ENCODE measurements at regions not wholly inside any gene's neighbourhood (a gene's known extent, or its start where the extent isn't known, plus 50 kb on each side); places are given as distances from the start of the nearest gene placed in this dataset.
A peak's percentile ranks its signal among the peaks of the same experiment; 100 is the strongest.

DNA sequence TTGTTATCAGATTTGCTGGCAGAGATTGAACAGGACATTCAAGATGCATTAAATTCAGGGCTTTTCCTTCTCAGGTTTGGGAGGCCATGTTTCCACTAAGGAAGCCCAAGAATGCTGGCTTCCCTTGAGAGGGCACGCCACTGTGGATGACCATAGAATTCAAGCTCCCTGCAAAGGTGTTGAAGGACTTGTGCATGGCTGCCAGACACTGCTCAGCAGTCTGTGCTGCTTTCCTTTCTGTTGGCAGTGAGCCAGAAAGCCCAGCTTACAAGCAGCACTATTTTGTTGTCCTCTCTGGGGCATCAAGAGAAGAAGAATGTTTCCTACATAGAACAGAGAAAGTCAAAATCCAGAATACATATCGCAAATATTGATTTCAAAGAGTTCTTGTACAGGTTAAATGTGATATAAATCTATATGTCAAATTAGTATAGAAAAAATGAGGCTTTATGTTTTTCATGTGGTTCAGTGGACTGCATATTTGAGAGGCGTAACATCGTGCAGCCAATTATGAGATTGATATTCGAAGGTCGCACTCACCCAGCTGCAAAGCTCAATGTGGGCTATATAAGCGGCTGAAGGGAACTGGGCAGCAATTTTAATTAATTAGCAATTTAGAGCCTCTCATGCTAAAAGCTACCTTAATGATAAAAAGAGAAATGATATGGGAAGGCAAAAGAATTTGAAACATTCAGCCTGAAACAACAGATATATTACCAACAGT, 103.1 kb upstream of the ISL1 start:
- DNase-seq, result peak; percentile 14

DNA sequence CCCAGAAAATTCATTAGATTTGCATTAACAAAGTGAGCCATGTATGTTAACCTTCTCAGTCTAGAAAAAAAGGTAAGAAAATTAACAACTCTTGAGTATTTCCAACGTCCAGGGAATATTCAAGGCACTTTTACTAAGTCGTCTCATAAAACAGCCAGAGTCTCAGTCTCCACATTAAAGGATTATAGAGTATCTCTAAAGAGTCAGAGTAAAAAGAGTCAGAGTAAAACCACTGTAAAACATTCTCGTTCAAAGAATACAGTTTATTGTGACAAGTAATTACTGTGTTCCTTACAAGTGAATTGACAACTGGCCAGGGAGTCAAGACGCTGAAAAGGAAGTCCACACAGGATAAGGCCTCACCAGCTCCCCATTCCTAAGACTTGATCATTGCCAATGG, 97.2 kb upstream of the ISL1 start:
- DNase-seq, result no peak

DNA sequence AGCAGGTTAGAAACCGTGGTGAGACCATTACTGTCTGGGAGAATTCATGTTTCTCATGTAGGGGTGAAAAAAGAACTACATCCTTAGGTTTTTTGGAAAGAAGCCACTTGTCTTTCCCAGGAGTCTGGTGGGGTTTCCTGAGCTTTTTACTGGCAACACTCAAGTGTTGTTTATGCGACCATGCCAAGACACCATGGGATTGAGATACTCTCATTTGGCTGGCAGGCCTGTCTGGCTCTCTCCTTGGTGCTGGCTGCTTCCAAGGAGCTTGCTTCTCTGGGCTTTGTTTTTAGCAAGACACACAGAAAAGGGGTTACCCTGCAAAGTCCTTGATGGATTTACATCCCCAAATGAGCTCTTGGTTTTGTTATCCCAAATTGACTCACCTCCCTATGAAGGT, 80.9 kb upstream of the ISL1 start:
- no peak for DNase-seq

DNA sequence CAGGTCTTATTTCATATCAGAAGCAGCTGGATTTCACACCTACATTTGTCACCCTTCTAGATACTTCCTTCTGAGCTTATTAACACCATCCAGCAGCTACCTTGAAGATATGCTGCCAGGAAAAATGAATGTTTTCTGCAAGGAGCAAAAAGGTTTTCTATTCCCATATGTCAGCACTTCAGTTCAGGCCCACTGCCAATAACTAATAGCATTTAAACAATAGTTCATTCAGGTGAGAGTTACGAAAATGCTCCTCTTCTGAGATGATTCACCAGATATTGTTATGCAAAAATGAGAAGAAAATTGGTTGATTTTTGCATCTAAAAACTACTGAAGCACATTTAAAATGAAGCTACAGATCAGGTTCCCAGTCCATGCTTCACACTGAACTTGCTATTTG, 56.4 kb upstream of the ISL1 start:
- DNase-seq, result no peak
